HepG2 (cell line): ENCODE measurements at regions not wholly inside any gene's neighbourhood (a gene's known extent, or its start where the extent isn't known, plus 50 kb on each side); places are given as distances from the start of the nearest gene placed in this dataset.

ENCODE experiments used
- ATAC-seq: fragments of 200-7000 bp; cut with Tn5 transposase; 3 replicates; pipeline ENCODE4 v1.9.1; 2020; ENCODE audit warnings: mild to moderate bottlenecking, moderate library complexity
- BruUV-seq: library from RNA; stranded (reverse); fragments of 400-500 nt; replicated peaks from 2 replicates; lab custom pipeline; 2021; lab: Mats Ljungman, UMichigan
- CTCF ChIA-PET: fragments of 300-600 bp; formaldehyde crosslinking; extraction: SDS; loops from one replicate; lab custom pipeline; 2021; ENCODE audit warnings: low total read pairs, inconsistent platforms, low intra/inter-chr PET ratio; lab: Yijun Ruan, JAX
- POLR2A ChIA-PET: fragments of 350-600 bp; sonication (Branson Sonifier 250); formaldehyde crosslinking; loops from one replicate; lab custom pipeline; 2020; ENCODE audit warnings: antibody characterized with exemption, inconsistent platforms; lab: Yijun Ruan, JAX
- DNase-seq: peaks from one replicate; pipeline ENCODE4 v3.0.0-alpha.2; 2015; ENCODE audit warnings: low spot score
- FAIRE-seq: peaks from 3 replicates; lab custom pipeline; 2011; peaks lifted over from hg19 to GRCh38; lab: Jason Lieb, UNC
- H2AFZ ChIP-seq: one replicate; pipeline ENCODE4 v1.6.1; 2011; ENCODE audit warnings: low read length, inconsistent platforms
- H3K27ac ChIP-seq: fragments of 300-600 bp; 3 replicates; pipeline ENCODE4 v1.8.0; 2011; ENCODE audit warnings: mixed run types, mild to moderate bottlenecking, mixed read lengths, low read length, inconsistent platforms; ENCODE audit not compliant: insufficient read depth; ENCODE audit errors: extremely low read length
- H3K27me3 ChIP-seq, 2 experiments: fragments of 200-600 bp in 1 of 2; 2 replicates in 1 of 2; 3 replicates in 1 of 2; pipeline versions ENCODE4 v1.6.0 to v1.8.0; 2011; ENCODE audit warnings: low read length in 2 of 2, mild to moderate bottlenecking in 2 of 2, moderate library complexity in 2 of 2, inconsistent platforms in 1 of 2; ENCODE audit not compliant: insufficient read depth in 2 of 2, control insufficient read depth in 1 of 2
- H3K36me3 ChIP-seq, 2 experiments: fragments of 200-600 bp in 1 of 2; replicated peaks in 1 of 2; 2 replicates in 1 of 2; 3 replicates in 1 of 2; pipeline versions ENCODE4 v1.5.1 to v1.8.0; 2011; ENCODE audit warnings: low read length in 2 of 2, inconsistent platforms in 1 of 2; ENCODE audit not compliant: insufficient read depth in 2 of 2, control insufficient read depth in 1 of 2
- H3K4me1 ChIP-seq: 2 replicates; pipeline ENCODE4 v1.5.1; 2012; ENCODE audit warnings: low read length, inconsistent platforms; ENCODE audit not compliant: insufficient read depth
- H3K4me2 ChIP-seq: 2 replicates; pipeline ENCODE4 v1.6.0; 2011; ENCODE audit warnings: low read depth, low read length, inconsistent platforms
- H3K4me3 ChIP-seq, 3 experiments: fragments of 200-600 bp in 1 of 3; sonication (generic), shearing (Covaris generic) in 1 of 3; replicated peaks in 1 of 3; 2 replicates each; pipeline ENCODE4 v1.5.1; 2011 to 2016; ENCODE audit warnings: low read length in 3 of 3, inconsistent platforms in 2 of 3, low read depth in 2 of 3, mild to moderate bottlenecking in 2 of 3, control low read depth in 1 of 3, mixed read lengths in 1 of 3; ENCODE audit not compliant: insufficient read depth in 1 of 3
- H3K79me2 ChIP-seq: one replicate; pipeline ENCODE4 v1.6.1; 2011; ENCODE audit warnings: low read length, inconsistent platforms; ENCODE audit not compliant: insufficient read depth
- H3K9ac ChIP-seq: 2 replicates; pipeline ENCODE4 v1.6.0; 2011; ENCODE audit warnings: mild to moderate bottlenecking, low read depth, low read length, inconsistent platforms; ENCODE audit not compliant: insufficient read depth
- H3K9me3 ChIP-seq: 2 replicates; pipeline ENCODE4 v1.5.1; 2012; ENCODE audit warnings: mild to moderate bottlenecking, low read length
- H4K20me1 ChIP-seq: 2 replicates; pipeline ENCODE4 v1.6.0; 2011; ENCODE audit warnings: inconsistent platforms, mild to moderate bottlenecking, low read length, moderate library complexity; ENCODE audit not compliant: insufficient read depth
- ARID2 ChIP-seq: sonication (generic); formaldehyde crosslinking; IDR thresholded peaks from 2 replicates; pipeline ENCODE4 v1.8.1; 2022; ENCODE audit warnings: mild to moderate bottlenecking, missing genetic modification reagents, borderline replicate concordance
- DNMT3B ChIP-seq: conservative IDR thresholded peaks from 2 replicates; pipeline ENCODE4 v1.6.1; 2016; ENCODE audit warnings: missing biosample characterization, control low read depth
- HMGA1 ChIP-seq: sonication (generic); formaldehyde crosslinking; conservative IDR thresholded peaks from 2 replicates; pipeline ENCODE4 v1.4.0; 2020; ENCODE audit warnings: missing genetic modification reagents
- HOXA3 ChIP-seq: sonication (generic); formaldehyde crosslinking; IDR thresholded peaks from 2 replicates; pipeline ENCODE4 v1.5.0; 2020; ENCODE audit warnings: missing genetic modification reagents
- HOXA7 ChIP-seq: sonication (generic); formaldehyde crosslinking; IDR thresholded peaks from 2 replicates; pipeline ENCODE4 v1.8.1; 2022; ENCODE audit warnings: mild to moderate bottlenecking, missing genetic modification reagents, moderate library complexity
- MEF2D ChIP-seq: sonication (generic); formaldehyde crosslinking; IDR thresholded peaks from 2 replicates; pipeline ENCODE4 v1.5.1; 2020; ENCODE audit warnings: mild to moderate bottlenecking, missing genetic modification reagents
- MIER3 ChIP-seq: IDR thresholded peaks from 2 replicates; pipeline ENCODE4 v1.6.1; 2016; ENCODE audit warnings: missing compliant biosample characterization, borderline replicate concordance
- NFKB2 ChIP-seq: sonication (generic); formaldehyde crosslinking; IDR thresholded peaks from 2 replicates; pipeline ENCODE4 v1.4.0; 2020; ENCODE audit warnings: missing genetic modification reagents, borderline replicate concordance
- RARG ChIP-seq: sonication (generic); formaldehyde crosslinking; IDR thresholded peaks from 2 replicates; pipeline ENCODE4 v1.4.0; 2020; ENCODE audit warnings: low read depth, mild to moderate bottlenecking, missing genetic modification reagents
- RCOR2 ChIP-seq: IDR thresholded peaks from 2 replicates; pipeline ENCODE4 v1.6.1; 2016; ENCODE audit warnings: missing biosample characterization, missing genetic modification reagents
- REST ChIP-seq, 2 experiments: IDR thresholded peaks; 2 replicates each; pipeline ENCODE4 v1.6.1; 2011 to 2012; ENCODE audit warnings: low read length in 2 of 2, borderline replicate concordance in 1 of 2, low read depth in 1 of 2, mild to moderate bottlenecking in 1 of 2, moderate library complexity in 1 of 2
- RNF219 ChIP-seq: sonication (generic); formaldehyde crosslinking; IDR thresholded peaks from 2 replicates; pipeline ENCODE4 v1.5.0; 2020; ENCODE audit warnings: mild to moderate bottlenecking, missing genetic modification reagents
- TMF1 ChIP-seq: sonication (generic); formaldehyde crosslinking; IDR thresholded peaks from 2 replicates; pipeline ENCODE4 v1.8.1; 2022; ENCODE audit warnings: low read depth, missing genetic modification reagents
- ZFP36L2 ChIP-seq: sonication (generic); formaldehyde crosslinking; IDR thresholded peaks from 2 replicates; pipeline ENCODE4 v1.4.0; 2020; ENCODE audit warnings: missing genetic modification reagents
- ZNF564 ChIP-seq: sonication (generic); formaldehyde crosslinking; IDR thresholded peaks from 2 replicates; pipeline ENCODE4 v1.8.1; 2023; ENCODE audit warnings: mild to moderate bottlenecking, missing genetic modification reagents
- ZNF777 ChIP-seq: sonication (generic); formaldehyde crosslinking; IDR thresholded peaks from 2 replicates; pipeline ENCODE4 v1.4.0; 2020; ENCODE audit warnings: missing genetic modification reagents
- WGBS: methylation state at CpG from one replicate; pipeline ENCODE4 v1.1.6; 2017; ENCODE audit warnings: low lambda C conversion rate; 5-methylcytosine and 5-hydroxymethylcytosine counted together
- in situ Hi-C: cut with HindIII; loops from 2 replicates; pipeline ENCODE4 v1.10.0; 2017; ENCODE audit warnings: low pct_unique_long_range_greater_than_20kb; ENCODE audit not compliant: extremely low pct_ligation_motif_present
- intact Hi-C: fragments of 100-400 bp; cut with micrococcal nuclease; formaldehyde crosslinking; loops from one replicate; pipeline ENCODE4 v1.10.0; 2022; ENCODE audit not compliant: unreplicated experiment
- TF ChIP-seq, protein P1 (sequence below): sonication (generic); formaldehyde crosslinking; IDR thresholded peaks from 2 replicates; pipeline ENCODE4 v1.8.1; 2023; ENCODE audit warnings: missing genetic modification reagents, mild to moderate bottlenecking, borderline replicate concordance
- TF ChIP-seq, protein P2 (sequence below): IDR thresholded peaks from 2 replicates; pipeline ENCODE4 v1.6.1; 2016; ENCODE audit warnings: missing biosample characterization, missing genetic modification reagents, low read depth

GRCh38 chr18:40450751-40451150 lies 1504.3 kb upstream of the PIK3C3 start (continued):
- no peak for TF ChIP-seq RCOR2 (CRISPR knock-in tag)
- TF ChIP-seq, protein P1, sequence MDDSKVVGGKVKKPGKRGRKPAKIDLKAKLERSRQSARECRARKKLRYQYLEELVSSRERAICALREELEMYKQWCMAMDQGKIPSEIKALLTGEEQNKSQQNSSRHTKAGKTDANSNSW (CRISPR knock-in tag): no peak
- TF ChIP-seq HMGA1 (CRISPR knock-in tag): no peak
- no peak for TF ChIP-seq HOXA3 (CRISPR knock-in tag)
- TF ChIP-seq NFKB2 (CRISPR knock-in tag): no peak
- no peak for TF ChIP-seq ARID2 (CRISPR knock-in tag)
- no peak for TF ChIP-seq DNMT3B (CRISPR knock-in tag)
- no peak for TF ChIP-seq MEF2D
- TF ChIP-seq REST (IDR thresholded peaks at IDR 0.05; ENCODE audit: borderline replicate concordance in 1 of 2, low read depth in 1 of 2, low read length in 2 of 2): no peak
- TF ChIP-seq MIER3 (CRISPR knock-in tag): no peak

DNA sequence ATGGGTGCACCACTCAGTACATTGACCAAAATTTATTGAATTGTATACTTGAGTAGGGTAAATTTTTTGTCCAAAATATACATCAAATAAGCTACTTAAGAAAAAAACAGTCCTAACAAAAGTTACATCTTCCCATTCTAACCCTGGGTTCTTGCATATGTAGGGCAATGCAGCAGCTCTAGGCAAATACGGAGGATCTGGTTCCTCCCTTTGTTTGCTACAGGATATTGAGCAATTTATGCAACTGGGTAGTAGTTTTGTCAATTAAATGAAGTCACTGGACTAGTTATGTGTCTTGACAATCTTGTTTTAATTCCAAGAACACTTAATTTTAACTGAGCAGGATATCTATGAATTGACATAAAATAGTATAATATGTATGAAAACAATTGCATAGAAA lies 1507.2 kb upstream of the PIK3C3 start:
- no peaks in the 10 kb centered on the region for H3K79me2 ChIP-seq
- no peak overlapping the region for H3K9ac ChIP-seq
- intact Hi-C loops (no loop called here), in situ Hi-C loops (no loop called here)
- ATAC-seq (no peak), DNase-seq (no peak), FAIRE-seq (no peak)
- WGBS: 0% methylated on average over 1 of the region's 1 CpG
- no TSS peak for BruUV-seq
- no peaks in the 10 kb centered on the region for H3K4me1 ChIP-seq
- H3K4me2 ChIP-seq: no peak overlapping the region
- no peak overlapping the region for H2AFZ ChIP-seq
- H3K4me3 ChIP-seq: no peak overlapping the region
- H4K20me1 ChIP-seq: no peaks in the 10 kb centered on the region
- POLR2A ChIA-PET: no interaction called here
- CTCF ChIA-PET: no interaction called here
- H3K36me3 ChIP-seq: no peaks in the 10 kb centered on the region
- no peaks in the 10 kb centered on the region for H3K9me3 ChIP-seq
- no peaks in the 10 kb centered on the region for H3K27me3 ChIP-seq
- no peak overlapping the region for H3K27ac ChIP-seq
- no peak for TF ChIP-seq HOXA7 (CRISPR knock-in tag)
- no peak for TF ChIP-seq TMF1 (CRISPR knock-in tag)
- no peak for TF ChIP-seq HMGA1 (CRISPR knock-in tag)
- TF ChIP-seq ZFP36L2 (CRISPR knock-in tag): no peak
- TF ChIP-seq RARG (CRISPR knock-in tag): no peak
- TF ChIP-seq, protein P2, sequence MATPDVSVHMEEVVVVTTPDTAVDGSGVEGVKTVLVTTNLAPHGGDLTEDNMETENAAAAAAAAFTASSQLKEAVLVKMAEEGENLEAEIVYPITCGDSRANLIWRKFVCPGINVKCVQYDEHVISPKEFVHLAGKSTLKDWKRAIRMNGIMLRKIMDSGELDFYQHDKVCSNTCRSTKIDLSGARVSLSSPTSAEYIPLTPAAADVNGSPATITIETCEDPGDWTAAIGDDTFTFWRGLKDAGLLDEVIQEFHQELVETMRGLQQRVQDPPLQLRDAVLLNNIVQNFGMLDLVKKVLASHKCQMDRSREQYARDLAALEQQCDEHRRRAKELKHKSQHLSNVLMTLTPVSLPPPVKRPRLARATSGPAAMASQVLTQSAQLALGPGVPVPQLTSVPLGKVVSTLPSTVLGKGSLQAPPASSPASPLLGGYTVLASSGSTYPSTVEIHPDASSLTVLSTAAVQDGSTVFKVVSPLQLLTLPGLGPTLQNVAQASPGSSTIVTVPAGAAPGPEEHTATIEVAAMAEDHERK: no peak
- no peak for TF ChIP-seq ZNF564 (CRISPR knock-in tag)
- TF ChIP-seq ZNF777 (CRISPR knock-in tag): no peak
- no peak for TF ChIP-seq RNF219 (CRISPR knock-in tag)
